HG03575 (cell line): ENCODE measurements at regions not wholly inside any gene's neighbourhood (a gene's known extent, or its start where the extent isn't known, plus 50 kb on each side); places are given as distances from the start of the nearest gene placed in this dataset.

Source experiments
- ATAC-seq: cut with Tn5 transposase; IDR thresholded peaks from one replicate; pipeline ENCODE4 v1.9.1; 2021; ENCODE audit not compliant: unreplicated experiment, insufficient number of reproducible peaks, low FRiP score; ENCODE audit errors: extremely low read depth

DNA sequence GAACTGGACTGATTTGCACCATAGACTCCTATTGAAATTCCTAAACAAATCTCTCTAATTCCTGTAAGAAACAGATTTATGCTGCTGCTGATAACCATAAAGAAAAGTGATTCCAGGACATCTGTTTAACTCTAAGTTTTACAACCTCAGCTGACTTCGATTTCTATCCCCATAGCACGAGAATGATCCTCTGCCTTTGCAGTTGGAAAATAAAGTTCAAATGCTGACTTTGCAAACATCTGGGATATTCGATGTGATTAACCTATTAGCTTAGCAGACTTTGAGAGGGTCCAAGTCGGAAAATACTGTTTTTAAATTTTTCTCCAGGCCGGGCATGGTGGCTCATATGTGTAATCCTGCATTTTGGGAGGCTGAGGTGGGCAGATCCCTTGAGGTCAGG is 247.3 kb downstream of the PSAT1 start:
- ATAC-seq: no peak

DNA sequence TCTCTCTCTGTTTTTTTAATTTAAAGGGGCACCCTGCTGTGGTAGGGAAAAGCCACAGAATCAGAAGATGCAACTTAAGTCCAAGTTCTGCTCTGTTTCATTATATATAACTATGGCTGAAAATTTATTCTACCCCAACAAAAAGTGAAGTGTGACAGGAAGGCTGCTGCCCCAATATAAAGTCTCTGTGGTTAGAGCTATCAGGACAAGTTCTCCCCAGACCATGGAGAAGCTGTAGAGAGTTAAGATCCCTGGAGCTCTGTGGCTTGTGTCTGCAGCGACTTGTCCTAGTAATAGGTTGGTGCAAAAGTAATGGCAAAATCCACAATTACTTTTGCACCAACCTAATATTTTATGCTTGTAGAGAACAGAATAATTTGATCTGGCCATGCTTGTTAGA is 250.9 kb downstream of the PSAT1 start:
- no peak for ATAC-seq

DNA sequence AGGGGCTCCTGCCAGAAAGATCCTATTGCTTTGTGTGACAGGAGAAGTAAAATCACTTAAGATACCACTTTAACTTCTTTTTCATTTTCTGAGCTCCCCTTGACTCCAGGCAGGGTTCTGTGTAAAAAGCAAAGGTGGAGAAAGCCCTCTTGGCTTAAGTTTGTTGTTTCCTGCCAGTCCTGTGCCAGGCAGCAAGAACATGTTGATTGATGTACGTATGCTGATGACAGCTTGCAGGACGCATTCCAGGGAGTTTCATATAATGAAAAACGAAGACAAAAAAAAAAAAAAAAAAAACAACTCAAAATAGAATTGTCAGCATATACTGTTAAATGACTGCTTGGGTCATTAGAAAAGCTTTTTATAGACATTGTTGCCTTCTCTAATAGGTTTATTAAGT is 251.7 kb downstream of the PSAT1 start:
- no peak for ATAC-seq

DNA sequence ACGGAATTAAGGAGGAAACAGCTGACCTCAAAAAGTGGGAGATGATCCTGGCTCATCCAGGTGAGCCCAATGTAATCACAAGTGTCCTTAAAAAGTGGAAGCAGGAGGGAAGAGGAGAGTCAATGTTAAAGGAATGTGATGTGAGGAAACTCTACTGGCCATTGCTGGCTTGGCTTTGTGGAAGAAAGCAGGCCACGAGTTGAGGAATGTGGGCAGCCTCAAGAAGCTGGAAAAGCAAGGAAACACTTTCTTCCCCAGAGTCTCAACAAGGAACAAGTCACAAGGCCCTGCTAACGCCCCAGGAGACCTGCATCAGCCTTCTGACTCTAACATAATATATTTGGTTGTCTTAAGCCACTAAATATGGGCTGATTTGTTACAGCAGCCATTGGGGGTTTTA is 252.8 kb downstream of the PSAT1 start:
- no peak for ATAC-seq

DNA sequence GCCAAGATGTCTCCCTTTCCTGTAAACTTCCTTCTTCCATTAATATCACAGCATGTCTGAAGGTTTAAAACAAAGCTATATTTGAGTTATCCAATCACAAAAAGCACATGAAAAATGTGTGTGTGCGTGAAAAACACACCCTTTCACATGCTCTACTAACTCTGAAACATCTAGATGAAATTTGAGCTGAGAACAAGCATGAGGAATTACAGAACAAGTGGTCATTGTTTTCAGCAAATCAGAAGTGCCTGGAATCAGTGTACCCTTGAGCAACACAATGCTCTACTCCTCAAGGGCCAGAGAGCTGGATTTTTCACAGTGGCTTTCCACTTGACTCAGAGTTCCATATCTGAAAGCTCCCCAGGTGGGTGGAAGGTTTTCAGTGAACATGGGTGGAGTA is 255.9 kb downstream of the PSAT1 start:
- no peak for ATAC-seq

DNA sequence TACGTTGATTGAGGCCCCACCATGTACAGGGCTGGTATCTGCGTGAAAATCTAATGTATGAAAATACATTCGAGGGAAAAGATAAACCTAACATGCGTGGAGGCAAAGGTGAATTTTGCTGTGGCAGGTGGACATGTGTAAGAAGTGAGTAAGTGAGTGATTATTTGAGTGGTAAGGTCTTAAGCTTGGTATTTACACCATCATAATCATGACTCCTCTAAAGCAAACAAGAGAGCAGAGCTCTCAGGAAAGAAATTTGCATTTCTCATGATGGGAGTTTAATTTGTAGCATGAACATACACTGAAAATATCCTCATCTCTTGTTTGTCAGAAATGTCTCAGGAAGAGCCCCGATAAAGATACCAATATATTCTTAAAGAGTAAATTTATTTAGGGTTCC is 260.6 kb downstream of the PSAT1 start:
- no peak for ATAC-seq

DNA sequence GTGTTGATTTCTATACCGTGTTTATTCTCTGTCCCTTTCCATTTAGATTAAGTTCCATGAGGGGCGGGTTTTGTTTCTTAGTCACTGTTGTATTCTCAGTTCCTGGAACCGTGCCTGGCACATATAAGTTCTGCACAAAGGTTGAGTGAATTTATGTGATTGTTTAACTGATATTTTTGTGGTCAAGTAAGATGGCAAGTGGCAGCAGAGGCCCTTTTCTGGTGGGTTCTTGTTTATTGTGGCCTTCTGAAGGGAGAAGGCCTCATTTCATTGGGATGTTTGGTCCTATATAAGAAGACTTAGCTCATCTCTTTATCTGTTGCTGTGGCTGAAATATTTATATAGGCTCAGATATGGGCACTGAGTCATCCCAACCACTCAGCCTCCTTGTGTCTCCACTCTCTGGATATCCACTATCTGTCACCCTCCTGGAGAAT is 262.5 kb downstream of the PSAT1 start:
- no peak for ATAC-seq

DNA sequence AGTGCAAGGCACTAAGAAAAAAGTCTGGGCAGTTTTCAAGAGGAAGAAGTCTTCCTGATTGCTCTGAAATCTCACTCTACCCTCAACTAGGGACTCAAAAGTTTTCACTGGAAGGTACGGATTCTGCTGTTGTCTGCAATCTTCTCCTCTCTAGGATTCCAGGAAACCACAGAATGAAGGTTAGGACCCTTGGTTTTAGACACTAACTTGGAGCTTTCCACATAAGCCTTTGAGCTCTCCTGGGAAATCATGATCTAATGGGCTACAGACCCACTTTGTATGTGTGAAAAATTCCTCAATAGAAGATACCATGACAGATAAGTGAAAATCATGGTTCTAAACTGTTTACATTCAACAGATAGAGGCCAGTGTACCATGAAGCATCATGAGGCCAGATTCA is 265.1 kb downstream of the PSAT1 start:
- ATAC-seq: no peak

DNA sequence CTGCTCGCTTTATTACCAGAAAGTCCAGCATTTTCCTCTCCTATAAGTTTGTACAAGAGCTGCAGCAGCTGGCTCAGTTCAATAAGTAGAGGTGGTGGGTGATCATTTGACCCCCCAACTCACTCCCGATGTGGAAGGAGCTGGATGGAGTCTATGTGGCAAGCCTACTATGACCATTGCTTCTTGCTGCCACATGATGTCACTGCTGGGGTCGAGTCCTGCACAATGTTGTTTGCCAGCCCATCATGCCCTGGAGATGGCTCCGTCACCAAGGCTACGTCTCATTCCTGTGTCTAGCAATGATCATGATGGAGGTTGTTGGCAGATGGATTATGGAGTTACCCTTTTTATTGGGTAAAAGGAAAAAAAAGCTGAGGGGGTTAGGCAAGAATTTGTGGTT is 266.3 kb downstream of the PSAT1 start:
- no peak for ATAC-seq

DNA sequence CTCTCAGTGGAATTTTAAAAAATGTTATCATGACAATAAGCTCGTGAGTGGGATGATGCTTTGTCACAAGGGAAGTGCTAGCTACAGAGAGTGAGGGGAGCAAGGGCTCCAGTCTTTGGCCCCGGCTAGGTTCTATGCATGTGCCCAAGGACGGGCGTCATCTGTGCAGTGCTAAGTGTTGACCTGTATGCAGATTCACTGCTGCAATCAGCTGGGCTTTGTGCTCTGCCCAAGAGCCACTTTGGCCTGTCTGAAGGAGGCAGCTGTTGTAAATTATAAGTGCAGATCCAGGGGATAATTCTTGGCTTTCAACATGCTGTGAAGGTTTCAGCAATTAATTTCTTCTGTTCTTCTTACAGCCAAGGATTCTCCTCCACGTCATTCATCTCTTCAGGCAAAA is 268.6 kb downstream of the PSAT1 start:
- ATAC-seq: no peak

DNA sequence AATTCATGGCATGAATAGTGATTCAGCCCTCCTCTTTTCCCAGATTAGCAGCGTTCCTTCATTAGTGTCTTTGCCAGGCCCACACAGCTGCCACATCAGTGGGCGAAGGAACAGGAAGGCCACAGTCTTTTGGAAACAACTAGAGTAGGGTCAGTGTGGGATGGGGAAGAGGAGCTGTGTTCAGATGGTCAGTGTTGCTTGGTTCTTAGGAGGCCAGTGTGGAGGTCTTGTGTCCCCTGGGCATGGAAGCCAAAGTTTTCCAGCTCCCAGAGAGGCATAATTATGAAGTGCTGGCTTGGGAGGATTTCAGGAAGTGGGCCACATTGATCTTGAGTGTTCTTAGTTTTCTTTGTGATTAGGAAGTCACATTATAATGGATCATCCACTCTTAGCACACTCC is 269.6 kb downstream of the PSAT1 start:
- no peak for ATAC-seq

DNA sequence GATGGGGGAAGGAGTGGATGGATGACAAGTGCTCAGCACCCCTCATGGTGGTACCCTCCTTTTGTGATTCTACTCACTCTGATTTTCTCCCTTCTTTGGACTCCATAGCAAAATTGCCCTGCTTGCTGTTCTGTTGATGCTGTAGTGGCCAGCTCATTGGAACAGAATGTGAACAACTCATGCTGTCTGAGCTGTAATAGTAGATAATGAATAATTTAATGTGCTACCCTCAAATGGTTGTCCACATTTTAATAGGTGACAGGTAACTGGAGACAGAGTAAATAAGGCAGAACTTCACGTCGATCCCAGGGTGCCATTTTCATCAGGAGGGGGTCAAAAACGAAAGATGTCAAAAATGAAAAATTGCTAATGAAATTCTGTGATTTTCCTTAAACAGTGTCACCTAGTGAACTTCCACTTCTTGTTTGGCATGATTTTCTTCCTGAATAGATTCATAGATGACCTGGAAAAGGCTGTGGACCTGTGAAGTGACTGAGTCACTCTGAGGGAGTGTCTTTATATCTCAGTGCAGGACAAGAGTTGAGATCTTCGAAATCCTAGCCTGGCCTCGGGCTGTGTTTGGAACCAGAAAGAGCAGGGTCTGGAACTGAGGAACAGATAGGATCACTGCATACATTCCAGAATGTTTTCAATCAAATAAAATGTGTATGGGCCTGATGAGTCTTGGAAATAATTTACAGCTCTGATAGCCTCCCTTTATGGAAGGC is 270.2 kb downstream of the PSAT1 start:
- ATAC-seq: no peak

DNA sequence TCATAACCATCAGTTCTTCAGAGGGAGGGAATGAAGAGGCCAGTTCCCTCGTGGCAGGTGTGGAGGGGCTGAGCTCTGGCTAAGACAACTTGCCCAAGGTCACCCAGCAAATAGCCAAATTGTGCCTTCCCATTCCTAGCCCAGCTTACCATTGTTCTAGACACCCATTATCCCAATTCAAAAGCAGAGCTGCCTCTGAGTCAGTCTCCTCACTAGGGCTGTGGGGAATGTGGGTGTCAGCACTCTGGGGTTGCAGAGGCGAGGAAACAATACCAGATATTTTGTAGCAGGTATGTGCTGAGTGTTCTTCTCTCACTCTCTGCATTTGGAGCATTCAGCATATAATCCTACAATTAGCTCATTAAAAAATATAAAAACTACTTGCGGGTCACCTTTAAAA is 270.8 kb downstream of the PSAT1 start:
- no peak for ATAC-seq

DNA sequence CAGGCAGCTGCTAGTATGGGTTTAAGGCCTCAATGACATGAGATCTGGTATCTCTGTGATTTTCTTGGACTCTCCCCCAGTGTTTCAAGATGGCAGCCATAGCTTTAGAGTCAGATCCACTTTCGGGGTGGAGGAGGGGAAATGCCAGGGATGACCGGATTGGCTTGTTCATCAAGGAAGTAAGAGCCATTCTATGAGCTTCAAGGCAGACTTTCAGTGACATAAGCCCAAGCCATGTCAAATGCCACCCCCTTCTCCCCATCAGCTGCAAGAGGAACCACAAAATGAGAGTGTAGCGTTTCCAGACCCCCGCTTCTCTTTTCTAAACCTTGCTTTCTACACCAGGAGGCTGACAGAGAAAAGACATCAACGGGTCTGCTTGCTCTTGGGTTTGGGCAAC is 271.8 kb downstream of the PSAT1 start:
- no peak for ATAC-seq

DNA sequence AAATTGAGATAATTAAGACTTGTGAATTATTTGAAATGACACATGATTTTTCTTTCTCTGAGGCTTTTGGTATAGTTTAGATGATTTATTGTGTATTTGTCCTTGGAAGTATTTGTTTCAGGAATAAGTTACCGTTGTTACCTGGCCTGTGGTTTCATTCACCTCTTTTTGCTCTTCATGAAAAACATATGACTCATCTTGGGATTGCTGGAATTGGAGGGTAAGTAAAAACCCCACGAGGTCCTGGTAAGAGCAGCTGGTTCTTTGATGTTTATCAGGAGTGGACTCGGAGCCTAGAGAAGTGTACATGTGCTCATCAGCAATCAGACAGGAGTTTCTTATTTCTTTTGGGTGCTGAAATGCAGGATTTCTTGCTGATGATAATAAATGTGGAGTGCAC is 275.3 kb downstream of the PSAT1 start:
- ATAC-seq: no peak

DNA sequence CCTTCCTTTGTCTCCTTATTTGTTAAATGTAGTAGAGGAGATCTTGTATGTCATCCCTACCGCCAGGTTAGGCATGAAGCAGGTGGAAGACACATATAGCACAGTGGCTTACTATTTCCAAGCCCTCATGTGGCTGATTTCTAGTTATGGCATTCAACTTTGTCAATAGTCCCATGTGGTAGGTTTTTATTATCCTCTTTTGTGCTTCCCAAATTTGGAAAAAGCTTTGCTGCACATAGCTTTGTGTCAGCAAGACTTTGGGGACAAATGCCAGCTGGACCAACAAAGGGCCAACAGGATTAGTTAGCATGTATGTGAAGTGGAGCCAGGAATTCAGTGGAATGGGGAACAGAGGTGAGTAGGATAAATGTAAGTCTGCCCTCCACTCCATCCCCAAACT is 276.3 kb downstream of the PSAT1 start:
- no peak for ATAC-seq

DNA sequence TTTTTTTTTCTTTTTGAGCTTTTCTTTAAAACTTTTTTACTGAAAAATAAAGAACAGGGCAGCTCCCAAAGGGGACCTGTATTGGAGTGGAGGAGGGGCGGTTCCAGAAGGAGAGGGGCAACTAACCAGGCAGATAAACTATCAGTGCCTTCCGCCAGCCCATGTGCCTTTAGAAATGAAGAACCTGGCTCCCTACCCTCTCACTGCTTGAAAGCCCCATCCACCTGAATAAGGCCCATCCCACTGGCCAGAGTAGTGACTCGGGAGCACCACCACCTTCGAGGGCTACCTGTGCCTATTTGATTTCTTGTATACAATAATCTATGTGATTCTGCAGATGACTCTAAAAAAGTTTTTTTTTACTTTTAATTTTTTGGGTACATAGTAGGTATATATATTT is 276.7 kb downstream of the PSAT1 start:
- ATAC-seq: no peak

DNA sequence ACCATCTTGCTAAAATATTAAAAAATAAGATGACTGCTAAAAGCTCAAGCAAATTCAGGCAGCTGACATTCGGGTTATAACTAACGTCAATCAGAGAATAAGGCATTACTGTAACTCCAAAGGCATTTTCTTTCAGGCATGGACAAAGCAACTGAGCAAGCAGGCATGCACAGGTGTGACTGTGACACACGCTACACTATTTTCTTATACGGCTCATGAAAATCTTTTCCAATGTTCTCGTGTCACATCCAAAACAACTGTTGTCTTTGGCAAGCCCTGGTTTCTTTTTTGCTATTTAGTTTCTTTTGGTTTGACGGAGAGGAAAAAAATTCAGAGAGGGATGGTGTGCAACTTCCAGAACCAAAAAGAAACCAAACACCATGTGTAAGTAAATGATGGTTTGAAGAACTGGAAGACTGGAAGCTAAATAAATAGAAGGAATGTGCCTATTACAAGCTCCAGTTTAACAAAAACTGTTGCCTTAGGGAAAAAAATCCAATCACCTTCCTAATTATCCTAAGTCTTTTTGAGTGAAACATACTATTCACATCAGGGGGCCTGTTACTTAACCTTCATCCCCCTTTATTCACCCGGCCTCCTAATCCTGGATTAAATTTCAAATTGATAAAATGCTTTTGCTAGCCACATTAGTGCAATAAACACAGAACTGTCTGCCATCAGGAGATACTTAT is 277.6 kb downstream of the PSAT1 start:
- no peak for ATAC-seq

DNA sequence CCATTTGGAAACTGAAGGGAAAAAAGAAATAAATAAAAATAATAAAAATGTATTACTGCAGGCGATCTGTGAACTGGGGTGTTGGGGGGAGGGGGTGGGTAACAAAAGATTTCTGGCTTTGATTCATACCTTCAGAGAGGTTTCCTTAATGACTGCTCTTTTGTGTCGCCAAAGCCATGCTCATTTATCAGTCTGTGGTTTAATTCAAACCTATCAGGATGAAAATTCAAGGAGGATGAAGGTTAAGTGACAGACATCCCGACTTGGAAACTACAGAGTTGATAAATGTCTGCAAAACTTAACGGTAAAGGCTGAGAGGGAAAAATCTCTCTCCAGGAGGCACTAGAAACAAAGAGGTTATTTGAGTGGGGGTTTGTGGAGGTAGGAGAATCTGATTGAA is 278.2 kb downstream of the PSAT1 start:
- ATAC-seq: no peak

DNA sequence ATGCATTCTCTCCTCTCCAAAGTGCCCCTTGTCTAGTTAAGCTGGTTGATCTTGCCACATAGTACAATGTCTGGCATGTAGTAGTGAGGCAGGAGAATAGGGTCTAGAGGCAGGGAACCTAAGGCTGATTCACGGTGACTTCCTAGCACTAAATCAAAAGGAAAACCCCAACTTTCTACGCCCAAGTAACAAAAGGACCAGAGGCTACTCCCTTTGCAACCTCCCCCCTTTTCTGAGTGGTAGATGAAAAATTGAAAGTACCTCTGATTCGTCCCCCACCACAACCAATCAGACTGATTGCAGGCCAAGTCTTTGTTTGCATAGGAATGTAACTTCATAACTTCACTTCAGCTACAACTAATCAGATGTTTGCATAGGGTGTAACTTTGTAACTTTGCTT is 278.8 kb downstream of the PSAT1 start:
- ATAC-seq: no peak
